ENCODE measurements at regions not wholly inside any gene's neighbourhood (a gene's known extent, or its start where the extent isn't known, plus 50 kb on each side); places are given as distances from the start of the nearest gene placed in this dataset.

DNA sequence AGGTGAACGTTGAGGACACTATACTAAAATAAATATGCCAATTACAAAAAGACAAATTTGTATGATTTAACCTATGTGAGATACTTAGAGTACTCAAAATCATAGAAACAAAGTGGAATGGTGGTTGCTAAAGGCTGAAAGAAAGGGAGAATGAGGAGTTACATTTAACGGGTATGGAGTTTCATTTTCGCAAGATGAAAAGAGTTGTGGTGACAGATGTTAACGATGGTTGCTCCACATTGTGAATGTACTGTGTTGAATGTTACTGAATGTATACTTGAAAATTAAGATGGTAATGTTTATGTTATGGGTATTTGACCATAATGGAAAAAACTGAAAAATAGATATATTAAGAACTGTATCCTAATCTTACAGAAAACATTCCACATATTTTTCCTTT lies 51.3 kb upstream of the MOCS2 start:
- TF ChIP-seq POLR2AphosphoS5 (IDR thresholded peaks at IDR 0.05) (no peak), POLR2A (IDR thresholded peaks at IDR 0.05) (no peak)
- TF ChIP-seq, protein P1, sequence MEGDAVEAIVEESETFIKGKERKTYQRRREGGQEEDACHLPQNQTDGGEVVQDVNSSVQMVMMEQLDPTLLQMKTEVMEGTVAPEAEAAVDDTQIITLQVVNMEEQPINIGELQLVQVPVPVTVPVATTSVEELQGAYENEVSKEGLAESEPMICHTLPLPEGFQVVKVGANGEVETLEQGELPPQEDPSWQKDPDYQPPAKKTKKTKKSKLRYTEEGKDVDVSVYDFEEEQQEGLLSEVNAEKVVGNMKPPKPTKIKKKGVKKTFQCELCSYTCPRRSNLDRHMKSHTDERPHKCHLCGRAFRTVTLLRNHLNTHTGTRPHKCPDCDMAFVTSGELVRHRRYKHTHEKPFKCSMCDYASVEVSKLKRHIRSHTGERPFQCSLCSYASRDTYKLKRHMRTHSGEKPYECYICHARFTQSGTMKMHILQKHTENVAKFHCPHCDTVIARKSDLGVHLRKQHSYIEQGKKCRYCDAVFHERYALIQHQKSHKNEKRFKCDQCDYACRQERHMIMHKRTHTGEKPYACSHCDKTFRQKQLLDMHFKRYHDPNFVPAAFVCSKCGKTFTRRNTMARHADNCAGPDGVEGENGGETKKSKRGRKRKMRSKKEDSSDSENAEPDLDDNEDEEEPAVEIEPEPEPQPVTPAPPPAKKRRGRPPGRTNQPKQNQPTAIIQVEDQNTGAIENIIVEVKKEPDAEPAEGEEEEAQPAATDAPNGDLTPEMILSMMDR (IDR thresholded peaks at IDR 0.05): no peak

Measured in breast epithelium (tissue), 3 donors.